ENCODE measurements at regions not wholly inside any gene's neighbourhood (a gene's known extent, or its start where the extent isn't known, plus 50 kb on each side); places are given as distances from the start of the nearest gene placed in this dataset.

DNA sequence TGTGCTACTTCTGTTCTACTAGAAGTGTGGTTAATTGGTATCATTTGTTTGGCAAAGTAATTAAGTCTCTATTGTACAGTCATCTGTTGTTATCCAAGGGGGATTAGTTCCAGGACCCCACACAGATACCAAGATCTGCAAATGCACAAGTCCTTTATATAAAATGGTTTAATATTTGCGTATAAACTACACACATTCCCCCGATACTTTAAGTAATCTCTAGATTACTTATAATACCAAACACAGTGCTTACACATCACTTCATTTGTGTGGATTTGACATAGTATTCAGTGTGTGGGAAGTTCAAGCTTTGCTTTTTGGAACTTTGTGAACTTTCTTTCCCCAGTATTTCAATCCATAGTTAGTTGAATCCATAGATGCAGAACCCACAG lies 50.5 kb upstream of the ABI3BP start:
- no peaks in the 10 kb centered on the region for H3K36me3 Mint-ChIP-seq (ENCODE audit: low read depth)
- no peak overlapping the region for H3K4me3 Mint-ChIP-seq
- no peak overlapping the region for H3K27ac Mint-ChIP-seq
- H3K9me3 Mint-ChIP-seq, result peaks cover 4% of the 10 kb centered on the region
- no peaks in the 10 kb centered on the region for H3K4me1 Mint-ChIP-seq (ENCODE audit: low read depth)
- H3K27me3 Mint-ChIP-seq, result peaks cover 7% of the 10 kb centered on the region

DNA sequence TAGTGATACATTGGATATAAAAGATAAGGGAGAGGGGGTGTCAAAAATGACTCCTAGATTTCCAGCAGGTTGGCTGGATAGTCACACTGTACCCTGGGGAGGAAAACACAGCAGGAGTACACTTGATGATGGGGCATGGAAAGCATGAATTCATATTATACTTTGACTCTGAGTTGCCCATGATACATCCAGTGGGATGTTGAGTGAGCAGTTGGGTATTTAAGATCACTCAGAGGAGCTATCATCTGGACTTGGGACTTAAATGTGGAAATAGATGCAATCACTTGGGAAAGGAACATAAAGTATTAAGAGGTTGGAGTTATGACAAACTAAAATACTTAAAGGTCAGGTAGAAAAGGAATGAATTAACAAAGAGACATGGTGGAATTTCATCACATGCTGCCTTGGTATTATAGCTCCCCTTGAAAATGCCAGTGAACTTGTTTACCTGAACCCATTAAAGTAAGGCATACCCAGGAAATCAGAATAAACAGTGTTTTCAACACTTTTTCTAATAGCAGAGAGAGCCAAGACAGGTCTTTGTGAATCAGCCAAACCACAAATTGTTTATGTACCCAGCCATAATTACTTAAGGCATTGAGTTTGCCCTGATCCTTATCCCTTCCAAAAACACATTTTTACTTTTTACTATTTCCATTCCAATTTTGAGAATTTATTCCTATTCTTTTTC lies 49.9 kb upstream of the ABI3BP start:
- Mint-ChIP-seq H3K36me3 (ENCODE audit: low read depth) (no peaks in the 10 kb centered on the region), H3K9me3 (peaks cover 4% of the 10 kb centered on the region), H3K27ac (no peak overlapping the region), H3K4me3 (no peak overlapping the region), H3K27me3 (peaks cover 7% of the 10 kb centered on the region), H3K4me1 (ENCODE audit: low read depth) (no peaks in the 10 kb centered on the region)

Data from stimulated activated naive CD8-positive, alpha-beta T cell treated with anti-CD3 and anti-CD28 coated beads, Interleukin-15, Interleukin-2, amounts not matched to agents 100 ng/mL and 50 ng/mL, for 24 hours (primary cell).